A549 (cell line): ENCODE measurements at regions not wholly inside any gene's neighbourhood (a gene's known extent, or its start where the extent isn't known, plus 50 kb on each side); places are given as distances from the start of the nearest gene placed in this dataset.

ENCODE experiments used
- CEBPB ChIP-seq, 2 experiments: fragments of >200 bp in 1 of 2; sonication (Bioruptor Twin) in 1 of 2; formaldehyde crosslinking in 1 of 2; IDR thresholded peaks; 2 replicates each; pipeline ENCODE4 v1.6.1; 2012 to 2016
- PHF8 ChIP-seq: fragments of 200-600 bp; sonication (generic); IDR thresholded peaks from 2 replicates; pipeline ENCODE4 v1.6.1; 2016; ENCODE audit warnings: low read depth, mild to moderate bottlenecking, antibody characterized with exemption, moderate library complexity, borderline replicate concordance
- TF ChIP-seq, protein P1 (sequence below): fragments of 200-600 bp; sonication (generic); IDR thresholded peaks from 2 replicates; pipeline ENCODE4 v1.6.1; 2016; ENCODE audit warnings: antibody characterized with exemption, mild to moderate bottlenecking, moderate library complexity

DNA sequence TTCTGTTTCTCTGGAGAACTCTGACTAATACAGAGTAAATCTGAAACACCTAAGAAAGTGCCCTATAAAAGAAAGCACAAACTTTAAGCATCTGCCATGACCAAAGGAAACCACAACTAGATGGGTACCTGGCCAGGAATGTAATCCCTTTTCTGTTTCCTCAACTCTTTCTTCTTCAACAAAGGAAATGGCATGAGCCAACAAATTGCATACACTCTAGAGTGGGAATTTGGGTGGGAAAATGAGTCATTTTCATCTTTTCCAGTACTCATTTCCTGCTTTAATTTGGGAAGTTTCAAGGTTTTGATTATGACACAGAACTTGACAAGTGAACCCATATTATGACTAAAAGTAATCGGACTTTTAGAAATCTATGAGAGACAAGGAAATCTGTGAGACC, 349.2 kb upstream of the RORB start:
- TF ChIP-seq, protein P1, sequence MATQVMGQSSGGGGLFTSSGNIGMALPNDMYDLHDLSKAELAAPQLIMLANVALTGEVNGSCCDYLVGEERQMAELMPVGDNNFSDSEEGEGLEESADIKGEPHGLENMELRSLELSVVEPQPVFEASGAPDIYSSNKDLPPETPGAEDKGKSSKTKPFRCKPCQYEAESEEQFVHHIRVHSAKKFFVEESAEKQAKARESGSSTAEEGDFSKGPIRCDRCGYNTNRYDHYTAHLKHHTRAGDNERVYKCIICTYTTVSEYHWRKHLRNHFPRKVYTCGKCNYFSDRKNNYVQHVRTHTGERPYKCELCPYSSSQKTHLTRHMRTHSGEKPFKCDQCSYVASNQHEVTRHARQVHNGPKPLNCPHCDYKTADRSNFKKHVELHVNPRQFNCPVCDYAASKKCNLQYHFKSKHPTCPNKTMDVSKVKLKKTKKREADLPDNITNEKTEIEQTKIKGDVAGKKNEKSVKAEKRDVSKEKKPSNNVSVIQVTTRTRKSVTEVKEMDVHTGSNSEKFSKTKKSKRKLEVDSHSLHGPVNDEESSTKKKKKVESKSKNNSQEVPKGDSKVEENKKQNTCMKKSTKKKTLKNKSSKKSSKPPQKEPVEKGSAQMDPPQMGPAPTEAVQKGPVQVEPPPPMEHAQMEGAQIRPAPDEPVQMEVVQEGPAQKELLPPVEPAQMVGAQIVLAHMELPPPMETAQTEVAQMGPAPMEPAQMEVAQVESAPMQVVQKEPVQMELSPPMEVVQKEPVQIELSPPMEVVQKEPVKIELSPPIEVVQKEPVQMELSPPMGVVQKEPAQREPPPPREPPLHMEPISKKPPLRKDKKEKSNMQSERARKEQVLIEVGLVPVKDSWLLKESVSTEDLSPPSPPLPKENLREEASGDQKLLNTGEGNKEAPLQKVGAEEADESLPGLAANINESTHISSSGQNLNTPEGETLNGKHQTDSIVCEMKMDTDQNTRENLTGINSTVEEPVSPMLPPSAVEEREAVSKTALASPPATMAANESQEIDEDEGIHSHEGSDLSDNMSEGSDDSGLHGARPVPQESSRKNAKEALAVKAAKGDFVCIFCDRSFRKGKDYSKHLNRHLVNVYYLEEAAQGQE, result no peak
- TF ChIP-seq CEBPB (IDR thresholded peaks at IDR 0.05) (no peak), PHF8 (no peak)
